GM10847 (cell line): ENCODE measurements at regions not wholly inside any gene's neighbourhood (a gene's known extent, or its start where the extent isn't known, plus 50 kb on each side); places are given as distances from the start of the nearest gene placed in this dataset.

ENCODE experiments used
- POLR2A ChIP-seq: IDR thresholded peaks from 2 replicates; pipeline ENCODE4 v1.6.1; 2011; ENCODE audit not compliant: insufficient read length; ENCODE audit errors: extremely low read depth

DNA sequence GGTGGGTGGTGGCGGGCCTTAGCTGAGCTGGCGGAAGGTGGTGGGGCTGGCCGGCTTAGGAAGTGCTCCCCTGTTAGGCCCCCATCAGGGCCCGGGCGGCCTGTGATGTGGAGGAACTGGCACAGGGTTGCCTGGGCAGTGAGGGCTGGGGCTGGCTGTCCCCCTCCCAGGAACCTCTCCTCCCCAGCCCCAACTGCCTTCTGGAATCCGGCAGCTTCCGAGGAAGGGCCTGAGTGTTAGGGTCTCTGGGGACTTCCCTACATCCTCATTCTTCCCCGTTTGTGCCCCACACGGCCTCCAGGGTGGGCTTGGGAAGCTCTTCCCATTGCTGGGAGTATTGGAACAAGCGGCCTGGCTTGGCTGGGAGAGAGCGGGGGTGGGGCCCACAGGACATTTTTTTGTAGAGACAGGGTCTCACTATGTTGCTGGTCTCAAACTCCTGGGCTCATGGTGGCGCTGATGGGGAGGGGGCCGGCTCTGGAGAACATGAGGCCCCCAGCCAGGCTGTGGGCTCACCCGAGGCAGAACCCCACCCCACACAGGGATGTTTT is 89.9 kb upstream of the CIBAR2 start:
- no peak for TF ChIP-seq POLR2A

DNA sequence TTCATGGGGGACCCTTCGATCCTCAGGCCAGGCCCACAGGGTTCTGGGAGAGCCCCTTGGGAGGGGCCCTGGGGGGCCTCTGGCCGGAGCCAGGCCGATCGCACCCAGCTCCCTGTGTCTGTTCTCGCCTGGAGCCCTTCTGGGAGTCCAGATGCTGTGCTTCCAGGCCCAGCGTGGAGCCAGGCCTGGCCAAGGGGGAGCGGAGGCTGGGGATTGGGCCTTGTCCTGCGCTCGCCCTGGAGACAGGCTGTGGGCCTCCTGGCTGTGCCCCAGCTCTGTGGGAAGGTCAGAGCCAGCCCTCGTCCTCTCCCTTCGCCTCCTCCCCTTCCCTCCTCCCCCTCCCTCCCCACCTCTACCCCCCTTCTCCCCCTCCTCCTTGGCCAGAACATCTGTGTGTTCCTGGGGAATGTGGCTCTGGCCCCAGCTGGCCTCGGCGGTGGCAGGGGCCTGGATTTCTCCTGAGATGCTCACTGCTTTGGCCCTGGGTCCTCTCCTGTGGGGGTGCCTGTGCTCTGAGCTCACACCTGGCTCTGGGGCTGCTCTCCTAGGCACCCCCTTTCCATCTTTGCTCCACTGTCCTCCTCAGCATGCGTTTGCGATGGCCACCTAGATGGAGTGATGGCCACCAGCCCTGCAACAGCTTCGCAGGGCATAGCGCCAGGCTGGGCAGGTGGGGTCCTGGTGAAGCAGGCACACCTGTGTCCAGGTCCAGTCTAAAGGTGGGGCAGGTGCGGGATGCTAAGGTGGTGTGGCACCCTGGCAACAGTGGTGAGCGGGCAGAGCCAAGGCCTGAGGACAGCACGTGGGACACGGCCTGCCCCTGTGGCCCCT is 90.6 kb upstream of the CIBAR2 start:
- TF ChIP-seq POLR2A, result no peak

DNA sequence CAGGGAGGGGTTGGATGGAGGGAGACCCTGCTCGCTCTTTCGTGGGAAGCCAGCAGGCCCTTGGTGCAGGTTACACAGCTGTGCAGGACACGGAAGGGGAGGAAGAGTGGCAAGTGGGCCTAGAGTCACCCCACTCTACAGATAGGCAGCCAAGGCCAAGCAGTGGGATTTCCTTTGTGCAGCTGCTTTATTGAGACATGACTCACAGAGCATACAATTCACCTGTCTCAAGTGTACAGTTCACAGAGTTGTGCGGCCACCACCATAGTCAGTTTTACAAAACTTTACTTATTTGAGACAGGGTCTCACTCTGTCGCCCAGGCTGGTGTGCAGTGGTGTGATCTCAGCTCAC is 91.2 kb upstream of the CIBAR2 start:
- TF ChIP-seq POLR2A, result no peak

DNA sequence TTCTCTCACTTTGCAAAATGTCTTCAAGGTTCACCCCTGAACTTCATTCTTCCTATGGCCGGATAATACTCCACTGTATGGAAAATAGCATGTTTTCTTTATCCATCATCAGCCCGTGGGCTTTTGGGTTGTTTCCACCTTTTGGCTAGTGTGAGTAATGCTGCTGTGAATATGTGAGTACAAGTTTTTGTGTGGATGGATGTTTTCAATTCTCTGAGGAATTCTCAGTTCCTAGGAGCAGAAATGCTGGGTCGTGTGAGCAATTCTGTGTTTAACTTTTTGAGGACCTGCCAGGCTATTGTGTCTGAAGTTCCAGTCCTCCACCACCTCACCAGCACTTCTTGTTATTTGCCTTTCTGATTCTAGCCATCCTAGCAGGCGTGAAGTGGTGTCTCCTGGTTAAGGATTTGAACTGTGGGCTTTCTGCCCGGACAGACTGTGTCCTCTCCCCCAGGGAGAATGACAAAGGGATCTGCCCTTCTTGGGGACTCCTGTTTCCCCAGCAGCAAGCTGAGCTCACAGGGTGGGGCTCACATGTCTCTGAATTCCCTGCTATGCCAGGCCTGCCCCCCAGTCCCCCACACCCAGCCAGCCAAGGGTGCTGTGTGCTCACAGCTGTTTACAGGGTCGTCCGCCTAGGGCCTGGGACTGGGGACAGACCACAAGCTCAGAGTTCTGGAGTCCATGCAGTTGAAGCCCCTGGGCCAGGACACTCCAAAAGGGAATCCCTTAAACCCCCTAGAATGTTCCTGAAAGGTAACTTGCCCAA is 92.2 kb upstream of the CIBAR2 start:
- TF ChIP-seq POLR2A, result no peak

DNA sequence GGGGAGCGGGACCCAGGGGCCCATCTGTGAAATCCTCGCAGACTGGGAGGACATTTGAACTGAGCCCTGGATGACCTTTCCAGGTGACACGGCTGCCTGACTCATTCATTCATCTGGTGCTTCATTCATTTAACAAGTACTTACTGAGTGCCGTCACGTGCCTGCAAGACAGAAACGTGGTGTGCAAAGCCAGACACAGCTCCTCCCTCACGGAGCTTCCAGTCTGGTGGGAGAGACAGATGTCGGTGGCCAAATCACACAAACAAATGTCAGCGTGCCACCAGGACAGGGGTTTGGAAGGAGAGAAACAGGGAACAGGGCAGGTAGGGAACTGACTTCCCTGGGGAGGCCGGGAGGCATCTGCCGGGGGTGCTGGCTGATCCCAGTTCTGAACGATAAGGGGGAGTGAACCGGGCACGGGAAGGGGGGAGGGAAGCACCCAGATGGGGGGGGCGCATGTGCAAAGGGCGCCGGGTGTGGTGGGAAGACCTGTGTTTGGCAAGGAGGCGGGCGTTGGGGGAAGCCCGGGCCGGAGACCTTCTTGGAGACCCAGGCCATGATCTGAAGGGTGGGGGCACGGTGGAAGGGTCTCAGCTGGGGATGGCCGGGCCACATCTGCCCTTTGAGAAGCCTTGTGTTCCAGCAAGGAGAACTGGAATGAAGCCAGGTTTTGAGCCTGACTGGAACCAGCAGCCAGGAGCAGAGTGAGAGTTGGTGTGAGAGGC is 93.6 kb upstream of the CIBAR2 start:
- TF ChIP-seq POLR2A, result no peak

DNA sequence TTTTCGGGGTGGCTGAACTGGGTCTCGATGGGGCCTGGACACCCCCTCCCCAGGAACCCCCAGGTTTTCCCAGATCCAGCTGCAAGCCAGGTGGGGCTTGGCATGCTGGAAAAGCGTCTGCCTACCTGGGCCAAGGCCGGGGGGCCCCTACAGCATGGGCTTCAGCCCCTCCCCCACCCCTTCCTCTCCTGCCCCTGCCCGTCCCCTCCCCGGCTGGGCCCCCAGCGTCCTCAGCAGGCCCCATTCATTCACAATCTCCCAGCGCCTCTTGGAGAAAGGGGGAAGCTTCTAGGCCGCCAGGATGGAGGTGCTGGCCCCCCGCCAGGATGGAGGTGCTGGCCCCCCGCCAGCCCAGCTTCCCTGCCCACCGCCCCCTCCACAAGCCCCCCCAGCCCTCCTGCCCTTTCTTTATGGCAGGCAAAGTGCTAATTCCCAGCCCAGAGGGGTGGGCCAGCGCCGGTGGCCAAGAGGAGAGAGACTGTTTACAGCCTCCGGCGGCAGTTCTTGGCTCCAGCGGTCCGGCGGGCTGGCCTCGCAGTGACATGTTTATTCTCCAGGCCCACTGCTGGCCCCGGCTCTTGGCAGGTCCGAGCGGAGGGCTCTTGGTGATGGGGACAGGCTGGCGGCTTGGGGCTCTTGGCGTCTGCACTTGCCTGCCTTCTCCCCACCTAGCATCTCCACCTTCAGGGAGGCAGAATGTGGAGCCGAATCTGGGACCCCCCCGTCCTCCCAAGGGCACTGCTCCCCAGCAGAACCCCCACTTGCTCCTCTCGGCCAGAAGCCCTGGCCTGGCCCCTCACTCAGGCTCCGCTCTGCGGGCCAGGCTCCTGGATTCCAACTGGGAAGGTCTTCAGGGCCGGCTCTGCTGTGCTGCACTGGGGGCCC is 94.4 kb upstream of the CIBAR2 start:
- no peak for TF ChIP-seq POLR2A

DNA sequence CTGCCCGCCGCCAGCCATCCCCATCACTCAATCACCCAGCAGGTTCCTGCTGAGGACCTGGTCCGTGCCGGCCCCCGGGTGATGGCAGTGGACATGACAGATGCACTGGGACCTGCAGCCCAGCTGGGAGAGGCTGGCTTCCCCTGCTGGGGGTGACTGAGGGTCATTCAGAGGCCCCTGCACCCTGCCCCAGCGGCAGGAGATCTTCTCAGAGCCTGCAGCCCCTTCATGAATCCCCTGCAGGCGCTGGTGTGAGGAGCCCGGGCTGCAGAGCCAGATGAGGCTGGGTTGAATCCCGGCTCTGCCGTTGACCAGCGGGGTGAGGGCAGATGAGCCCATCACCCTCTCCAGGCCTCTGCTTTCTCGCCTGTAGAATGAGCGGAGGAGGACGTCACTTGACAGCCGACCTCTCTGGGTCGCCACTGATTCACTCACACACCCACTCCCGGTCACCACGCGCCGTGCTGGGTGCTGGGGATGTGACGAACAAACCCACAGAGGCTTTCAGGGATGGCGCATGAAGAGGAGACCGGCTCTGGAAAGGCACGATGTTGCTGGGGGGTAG is 95.2 kb upstream of the CIBAR2 start:
- no peak for TF ChIP-seq POLR2A

DNA sequence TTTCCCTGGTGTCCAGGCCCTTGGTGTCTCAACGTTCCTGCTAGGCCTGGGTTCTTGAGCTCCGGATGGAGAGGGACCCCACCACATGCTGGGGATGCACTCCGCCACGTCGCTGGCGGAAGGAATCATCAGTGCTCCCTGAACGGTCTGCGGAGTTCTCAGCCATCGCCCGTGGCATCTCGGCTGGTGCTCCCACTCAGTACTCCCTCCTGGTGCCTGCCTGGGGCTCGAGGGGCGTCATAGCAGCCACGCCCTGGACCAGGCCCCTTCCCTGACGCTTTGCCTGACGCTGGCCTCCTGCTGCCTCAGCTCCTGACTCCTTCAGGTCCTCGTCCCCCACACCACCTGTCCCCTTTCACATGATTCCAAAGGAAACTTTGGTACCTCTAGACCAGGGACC is 95.9 kb upstream of the CIBAR2 start:
- no peak for TF ChIP-seq POLR2A

DNA sequence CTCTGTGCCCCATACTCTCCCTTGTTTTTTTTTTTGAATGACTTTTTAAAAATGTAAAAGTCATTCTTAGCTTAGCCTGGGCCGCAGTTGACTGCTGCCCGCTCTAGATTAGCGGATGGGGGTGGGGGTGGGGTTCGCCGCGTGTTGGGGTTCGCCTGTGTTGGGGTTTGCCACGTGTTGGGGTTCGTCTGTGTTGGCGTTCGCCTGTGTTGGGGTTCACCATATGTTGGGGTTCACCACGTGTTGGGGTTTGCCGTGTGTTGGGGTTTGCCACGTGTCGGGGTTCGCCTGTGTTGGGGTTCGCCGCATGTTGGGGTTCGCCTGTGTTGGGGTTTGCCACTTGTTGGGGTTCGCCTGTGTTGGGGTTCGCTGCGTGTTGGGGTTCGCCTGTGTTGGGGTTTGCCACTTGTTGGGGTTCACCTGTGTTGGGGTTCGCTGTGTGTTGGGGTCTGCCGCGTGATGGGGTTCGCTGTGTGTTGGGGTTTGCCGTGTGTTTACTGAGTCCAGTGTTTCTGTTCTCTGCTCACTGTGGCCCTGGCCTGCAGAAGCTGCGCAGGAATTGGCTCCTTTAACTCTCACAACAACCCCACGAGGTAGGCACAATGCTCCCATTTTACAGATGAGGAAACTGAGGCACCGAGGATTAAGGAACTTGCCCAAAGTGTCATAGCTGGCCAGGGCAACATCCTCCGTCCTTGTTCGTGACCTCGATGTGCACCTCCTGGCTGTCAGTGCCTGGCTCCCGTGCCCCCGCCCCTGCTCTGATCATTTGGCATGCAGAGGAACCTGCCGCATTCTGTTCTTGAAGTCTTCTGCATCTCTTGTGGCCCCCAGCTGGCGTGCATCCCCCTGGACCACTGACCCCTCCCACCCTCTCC is 96.6 kb upstream of the CIBAR2 start:
- TF ChIP-seq POLR2A, result no peak

DNA sequence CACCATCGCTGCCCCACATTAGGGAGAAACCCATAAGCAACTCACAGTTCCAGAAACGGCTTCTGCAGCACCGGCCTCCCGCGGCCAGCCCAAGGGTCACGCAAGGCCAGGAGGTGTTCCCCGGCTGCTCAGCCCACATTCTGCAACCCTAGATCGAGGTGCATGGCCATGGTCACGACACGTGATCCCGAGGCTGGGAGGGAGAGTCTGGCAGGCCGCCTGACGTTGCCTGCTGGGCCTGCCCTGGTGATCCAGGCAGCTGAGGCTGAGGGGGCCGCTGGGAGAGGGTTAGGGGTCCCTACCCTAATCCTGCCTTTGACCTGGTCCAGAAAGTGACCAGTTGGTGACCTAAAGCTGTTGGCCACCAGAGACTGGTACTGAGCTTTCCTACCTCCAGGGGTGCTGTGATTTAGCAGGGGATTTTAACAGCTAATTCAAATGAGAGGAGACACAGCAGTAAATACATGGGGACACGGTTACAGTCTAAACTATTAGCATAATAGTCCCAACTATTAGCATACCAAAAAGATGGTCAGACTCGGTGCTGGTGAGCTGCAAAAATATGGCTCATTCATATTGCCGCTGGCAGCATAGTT is 97.4 kb upstream of the CIBAR2 start:
- no peak for TF ChIP-seq POLR2A

DNA sequence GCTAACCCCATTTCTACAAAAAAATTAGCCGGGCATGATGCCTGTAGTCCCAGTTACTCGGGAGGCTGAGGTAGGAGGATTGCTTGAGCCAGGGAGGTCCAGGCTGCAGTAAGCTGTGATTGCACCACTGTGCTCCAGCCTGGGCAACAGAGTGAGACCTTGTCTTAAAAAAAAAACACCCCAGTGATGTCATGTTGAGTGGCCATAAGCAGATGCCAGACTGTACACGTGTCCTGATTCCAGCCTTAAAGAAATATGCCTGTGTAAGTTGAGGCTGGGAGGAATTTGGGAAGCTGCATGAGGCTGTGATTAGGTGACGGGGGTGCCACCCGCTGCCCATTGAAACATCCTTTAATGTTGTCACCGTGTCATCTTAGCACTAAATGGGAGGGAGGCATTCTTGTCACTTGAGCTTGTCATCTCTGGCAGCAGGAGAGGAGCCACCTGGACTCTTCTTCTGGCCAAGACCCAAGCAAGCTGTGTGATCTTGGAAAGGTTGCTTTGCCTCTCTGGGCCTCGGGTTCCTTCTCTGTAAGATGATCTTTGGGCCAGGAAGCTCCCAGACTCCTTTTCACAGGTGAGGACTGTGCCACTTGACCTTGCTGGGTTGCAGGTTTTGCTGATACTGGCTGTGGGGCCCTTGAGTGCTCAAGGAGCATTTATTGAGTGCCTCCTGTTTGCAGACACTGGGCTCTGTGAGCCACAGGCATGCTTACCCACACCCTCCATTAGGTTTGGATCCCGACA is 98.3 kb upstream of the CIBAR2 start:
- TF ChIP-seq POLR2A, result no peak

DNA sequence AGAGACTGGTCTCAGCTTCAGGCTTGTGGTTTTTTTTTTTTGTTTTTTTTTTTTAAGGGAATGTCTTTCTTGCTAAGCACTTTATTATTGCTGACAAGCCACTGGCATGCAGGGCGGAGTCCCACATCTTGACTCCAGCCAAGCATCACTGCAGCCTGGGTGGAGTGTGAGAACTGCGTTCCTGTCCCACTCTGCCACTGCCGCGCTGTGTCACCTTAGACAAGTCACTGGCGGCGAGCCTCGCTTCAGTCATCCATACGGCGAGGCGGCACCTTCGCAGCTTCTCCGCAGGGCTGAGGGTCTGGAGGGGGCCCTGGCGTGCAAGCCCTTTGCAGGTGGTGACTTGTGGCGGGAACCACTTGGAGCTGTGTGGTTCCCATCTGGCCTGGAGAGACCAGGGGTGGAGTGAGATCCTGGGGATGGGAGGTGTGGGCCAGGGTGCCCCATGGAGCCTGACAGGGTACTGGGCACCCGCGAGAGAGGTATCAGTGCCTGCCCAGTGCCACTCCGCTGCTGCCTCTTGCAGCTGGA is 99.1 kb upstream of the CIBAR2 start:
- TF ChIP-seq POLR2A, result no peak
